WTC11 (cell line): ENCODE measurements at regions not wholly inside any gene's neighbourhood (a gene's known extent, or its start where the extent isn't known, plus 50 kb on each side); places are given as distances from the start of the nearest gene placed in this dataset.

ENCODE experiments used
- CTCF ChIP-seq: fragments of 200-600 bp; IDR thresholded peaks from 2 replicates; pipeline ENCODE4 v1.8.0; 2022; ENCODE audit warnings: antibody characterized with exemption
- MAX ChIP-seq: sonication (generic); formaldehyde crosslinking; IDR thresholded peaks from 2 replicates; pipeline ENCODE4 v1.8.0; 2022; ENCODE audit warnings: mild to moderate bottlenecking, missing genetic modification reagents
- ZNF396 ChIP-seq: fragments of 250-450 bp; sonication (Bioruptor Pico); IDR thresholded peaks from 2 replicates; pipeline ENCODE4 v1.8.0; 2021; ENCODE audit warnings: mild to moderate bottlenecking, moderate library complexity, borderline replicate concordance

- no peak for TF ChIP-seq ZNF396 (CRISPR knock-in tag)
- no peak for TF ChIP-seq CTCF
- TF ChIP-seq MAX (CRISPR knock-in tag), result no peak
Measured at GRCh38 chr4:111864066-111864465, 281.2 kb upstream of the FAM241A start.
